ENCODE measurements at regions not wholly inside any gene's neighbourhood (a gene's known extent, or its start where the extent isn't known, plus 50 kb on each side); places are given as distances from the start of the nearest gene placed in this dataset.
"Not testable (repeated sequence)": the region's sequence is repeated elsewhere in the genome, so short reads cannot be mapped to it uniquely, and the experiment has no call there.

GRCh38 chr12:25348593-25348895 lies 97.8 kb upstream of the KRAS start (continued):
- TF ChIP-seq MAX (IDR thresholded peaks at IDR 0.05; ENCODE audit: low read depth) (no peak), RCOR1 (IDR thresholded peaks at IDR 0.05; ENCODE audit: low read length) (no peak)

GRCh38 chr12:25347716-25348592 lies 97.2 kb upstream of the KRAS start:
- 38% methylated on average over 4 of the region's 4 CpGs for WGBS (ENCODE audit: low lambda C conversion rate)
- H3K9me3 ChIP-seq: no peaks in the 10 kb centered on the region
- no peaks in the 10 kb centered on the region for H3K79me2 ChIP-seq (ENCODE audit: insufficient read depth)
- no peak overlapping the region for H3K4me3 ChIP-seq (ENCODE audit: low read depth in 2 of 2, low read length in 1 of 2)
- no peaks in the 10 kb centered on the region for H3K9me2 ChIP-seq
- H3K9ac ChIP-seq: no peak overlapping the region
- no peaks in the 10 kb centered on the region; a peak in 1 of 4 replicates for H3K4me1 ChIP-seq (ENCODE audit: control insufficient read depth in 1 of 2, insufficient read depth in 2 of 2, low read depth in 1 of 2, low read length in 1 of 2)
- ChIA-PET POLR2A (no interaction called here), CTCF (interaction anchor here (1.0 to 1.7 kb wide), 6 partner anchors 15 to 107 kb away, joined by 3 to 7 read pairs (median 3); no protein-coding TSS in a partner anchor)
- peak overlapping the region; percentile 14 to 34; a peak in 2 of 4 replicates for H3K27ac ChIP-seq (ENCODE audit: low read depth in 2 of 2, low read length in 1 of 2)
- H3K27me3 ChIP-seq (ENCODE audit: insufficient read depth): no peaks in the 10 kb centered on the region
- H3K36me3 ChIP-seq (replicated peaks in 1 of 2; ENCODE audit: control insufficient read depth in 1 of 2, insufficient read depth in 2 of 2, low read length in 1 of 2): no peaks in the 10 kb centered on the region
- no peak overlapping the region for H2AFZ ChIP-seq (ENCODE audit: low read depth)
- no peaks in the 10 kb centered on the region for H4K20me1 ChIP-seq (ENCODE audit: insufficient read depth)
- H3F3A ChIP-seq (replicated peaks; ENCODE audit: insufficient read depth): peaks cover 34% of the 10 kb centered on the region
- peak; percentile 69 for DNase-seq
- TF ChIP-seq TCF12 (IDR thresholded peaks at IDR 0.05) (peak; percentile 31; the same call in 1 of the 2 replicates), RCOR1 (IDR thresholded peaks at IDR 0.05; ENCODE audit: low read length) (peak; percentile 68; the same call in 1 of the 2 replicates), POLR2AphosphoS5 (IDR thresholded peaks at IDR 0.05; ENCODE audit: low read depth, low read length) (no peak), TEAD4 (IDR thresholded peaks at IDR 0.05; ENCODE audit: borderline replicate concordance, insufficient read depth) (peak; percentile 39; the same call in 1 of the 2 replicates), GABPA (IDR thresholded peaks at IDR 0.05; ENCODE audit: low read depth) (no peak), MAX (IDR thresholded peaks at IDR 0.05; ENCODE audit: low read depth) (no peak), EP300 (IDR thresholded peaks at IDR 0.05; ENCODE audit: borderline replicate concordance in 1 of 2, low read depth in 1 of 2, low read length in 1 of 2) (peak in 1 of 2 experiments; percentile 68; a peak in 1 of 4 replicates), EZH2phosphoT487 (IDR thresholded peaks at IDR 0.05; ENCODE audit: borderline replicate concordance, low read depth) (no peak), FOXM1 (IDR thresholded peaks at IDR 0.05; ENCODE audit: low read depth) (no peak), CHD2 (IDR thresholded peaks at IDR 0.05; ENCODE audit: low read length, partially characterized antibody) (peak; percentile 13), GATA2 (CRISPR knock-in tag; IDR thresholded peaks at IDR 0.05) (peak; percentile 69), RAD21 (IDR thresholded peaks at IDR 0.05; ENCODE audit: low read length) (no peak), PBX3 (IDR thresholded peaks at IDR 0.05) (no peak), REST (IDR thresholded peaks at IDR 0.05; ENCODE audit: low read depth, low read length) (no peak)
- no peak overlapping the region for H3K4me2 ChIP-seq

GRCh38 chr12:25341877-25342276 lies 91.1 kb upstream of the KRAS start:
- H3K27ac ChIP-seq (ENCODE audit: low read depth in 2 of 2, low read length in 1 of 2); H3K9me3 ChIP-seq; DNase-seq; H3K27me3 ChIP-seq (ENCODE audit: insufficient read depth); H3F3A ChIP-seq (replicated peaks; ENCODE audit: insufficient read depth); H3K4me3 ChIP-seq (ENCODE audit: low read depth in 2 of 2, low read length in 1 of 2); H3K36me3 ChIP-seq (replicated peaks in 1 of 2; ENCODE audit: control insufficient read depth in 1 of 2, insufficient read depth in 2 of 2, low read length in 1 of 2); H3K9me2 ChIP-seq; H4K20me1 ChIP-seq (ENCODE audit: insufficient read depth); H3K9ac ChIP-seq; H3K79me2 ChIP-seq (ENCODE audit: insufficient read depth); CTCF ChIA-PET; H3K4me2 ChIP-seq; H3K4me1 ChIP-seq (ENCODE audit: control insufficient read depth in 1 of 2, insufficient read depth in 2 of 2, low read depth in 1 of 2, low read length in 1 of 2); POLR2A ChIA-PET; H2AFZ ChIP-seq (ENCODE audit: low read depth): not testable (repeated sequence)
- 82% methylated on average over 5 of the region's 5 CpGs for WGBS (ENCODE audit: low lambda C conversion rate)

All from SK-N-SH (cell line).